HEK293 (cell line): ENCODE measurements at regions not wholly inside any gene's neighbourhood (a gene's known extent, or its start where the extent isn't known, plus 50 kb on each side); places are given as distances from the start of the nearest gene placed in this dataset.

Source experiments
- CTCF ChIA-PET: fragments of 350-600 bp; formaldehyde crosslinking; extraction: SDS; loops from one replicate; lab custom pipeline; 2021; ENCODE audit warnings: antibody characterized with exemption; lab: Yijun Ruan, JAX
- POLR2A ChIA-PET: fragments of 300-600 bp; formaldehyde crosslinking; extraction: SDS; loops from one replicate; lab custom pipeline; 2020; ENCODE audit warnings: antibody characterized with exemption, inconsistent platforms; lab: Yijun Ruan, JAX
- H3K27ac ChIP-seq: fragments of 200-500 bp; sonication (Bioruptor generic); 2 replicates; pipeline ENCODE4 v1.5.1; 2014; ENCODE audit warnings: low read depth, low read length, control low read depth, inconsistent platforms; ENCODE audit errors: extremely low read depth
- H3K36me3 ChIP-seq, 2 experiments: fragments of 200-500 bp in 1 of 2; sonication (Bioruptor generic) in 1 of 2; 1 replicate in 1 of 2; 2 replicates in 1 of 2; pipeline ENCODE4 v1.5.1; 2014 to 2017; ENCODE audit warnings: inconsistent platforms in 2 of 2, low read length in 2 of 2; ENCODE audit not compliant: control insufficient read depth in 2 of 2, insufficient read depth in 1 of 2
- H3K4me1 ChIP-seq: fragments of 200-500 bp; sonication (Bioruptor generic); 2 replicates; pipeline ENCODE4 v1.5.1; 2014; ENCODE audit warnings: mild to moderate bottlenecking, low read length, inconsistent platforms; ENCODE audit not compliant: control insufficient read depth, insufficient read depth
- H3K4me3 ChIP-seq: 2 replicates; pipeline ENCODE4 v1.5.1; 2011; ENCODE audit warnings: low read depth, mild to moderate bottlenecking, control low read depth, low read length, moderate library complexity
- H3K9me3 ChIP-seq: fragments of 200-500 bp; sonication (Bioruptor generic); 2 replicates; pipeline ENCODE4 v1.5.1; 2014; ENCODE audit warnings: low read depth, low read length, inconsistent platforms; ENCODE audit not compliant: control insufficient read depth, insufficient read depth
- BCL11B ChIP-seq: fragments of 450-650 bp; formaldehyde crosslinking; IDR thresholded peaks from 2 replicates; pipeline ENCODE4 v1.5.1; 2016; ENCODE audit warnings: low read depth, missing biosample characterization, missing genetic modification characterization
- GLIS1 ChIP-seq: fragments of 450-650 bp; formaldehyde crosslinking; IDR thresholded peaks from 2 replicates; pipeline ENCODE4 v1.5.1; 2016; ENCODE audit warnings: missing biosample characterization, missing genetic modification characterization
- KLF10 ChIP-seq: fragments of 450-650 bp; IDR thresholded peaks from 2 replicates; pipeline ENCODE4 v1.5.1; 2018; ENCODE audit warnings: missing biosample characterization, mild to moderate bottlenecking, missing genetic modification characterization
- KLF8 ChIP-seq: fragments of 450-650 bp; formaldehyde crosslinking; IDR thresholded peaks from 2 replicates; pipeline ENCODE4 v1.5.1; 2016; ENCODE audit warnings: missing biosample characterization, missing genetic modification characterization
- SCRT2 ChIP-seq: fragments of 450-650 bp; formaldehyde crosslinking; IDR thresholded peaks from 2 replicates; pipeline ENCODE4 v1.5.1; 2016; ENCODE audit warnings: missing biosample characterization, missing genetic modification characterization
- ZBTB8A ChIP-seq: fragments of 450-650 bp; formaldehyde crosslinking; IDR thresholded peaks from 2 replicates; pipeline ENCODE4 v1.5.1; 2016; ENCODE audit warnings: missing biosample characterization, missing genetic modification characterization
- ZNF248 ChIP-seq: fragments of 450-650 bp; formaldehyde crosslinking; IDR thresholded peaks from 2 replicates; pipeline ENCODE4 v1.5.1; 2017; ENCODE audit warnings: missing biosample characterization, missing genetic modification characterization
- ZNF48 ChIP-seq: fragments of 450-650 bp; formaldehyde crosslinking; IDR thresholded peaks from 2 replicates; pipeline ENCODE4 v1.5.1; 2016; ENCODE audit warnings: missing biosample characterization, missing genetic modification characterization
- ZNF501 ChIP-seq: fragments of 450-650 bp; formaldehyde crosslinking; IDR thresholded peaks from 2 replicates; pipeline ENCODE4 v1.5.1; 2016; ENCODE audit warnings: missing biosample characterization, missing genetic modification characterization
- ZNF513 ChIP-seq: fragments of 450-650 bp; IDR thresholded peaks from 2 replicates; pipeline ENCODE4 v1.5.1; 2018; ENCODE audit warnings: missing biosample characterization, missing genetic modification characterization
- ZNF549 ChIP-seq: fragments of 450-650 bp; IDR thresholded peaks from 2 replicates; pipeline ENCODE4 v1.5.1; 2018; ENCODE audit warnings: missing biosample characterization, missing genetic modification characterization, mild to moderate bottlenecking, inconsistent platforms, moderate library complexity
- ZNF654 ChIP-seq: fragments of 450-650 bp; formaldehyde crosslinking; IDR thresholded peaks from 2 replicates; pipeline ENCODE4 v1.5.1; 2016; ENCODE audit warnings: low read depth, missing biosample characterization, missing genetic modification characterization
- ZNF664 ChIP-seq: fragments of 450-650 bp; formaldehyde crosslinking; IDR thresholded peaks from 2 replicates; pipeline ENCODE4 v1.5.1; 2016; ENCODE audit warnings: missing biosample characterization, missing genetic modification characterization
- ZNF792 ChIP-seq: fragments of 450-650 bp; formaldehyde crosslinking; IDR thresholded peaks from 2 replicates; pipeline ENCODE4 v1.5.1; 2016; ENCODE audit warnings: missing biosample characterization, missing genetic modification characterization
- TF ChIP-seq, protein P1 (sequence below): fragments of 450-650 bp; formaldehyde crosslinking; IDR thresholded peaks from 2 replicates; pipeline ENCODE4 v1.5.1; 2016; ENCODE audit warnings: missing biosample characterization, missing genetic modification characterization

DNA sequence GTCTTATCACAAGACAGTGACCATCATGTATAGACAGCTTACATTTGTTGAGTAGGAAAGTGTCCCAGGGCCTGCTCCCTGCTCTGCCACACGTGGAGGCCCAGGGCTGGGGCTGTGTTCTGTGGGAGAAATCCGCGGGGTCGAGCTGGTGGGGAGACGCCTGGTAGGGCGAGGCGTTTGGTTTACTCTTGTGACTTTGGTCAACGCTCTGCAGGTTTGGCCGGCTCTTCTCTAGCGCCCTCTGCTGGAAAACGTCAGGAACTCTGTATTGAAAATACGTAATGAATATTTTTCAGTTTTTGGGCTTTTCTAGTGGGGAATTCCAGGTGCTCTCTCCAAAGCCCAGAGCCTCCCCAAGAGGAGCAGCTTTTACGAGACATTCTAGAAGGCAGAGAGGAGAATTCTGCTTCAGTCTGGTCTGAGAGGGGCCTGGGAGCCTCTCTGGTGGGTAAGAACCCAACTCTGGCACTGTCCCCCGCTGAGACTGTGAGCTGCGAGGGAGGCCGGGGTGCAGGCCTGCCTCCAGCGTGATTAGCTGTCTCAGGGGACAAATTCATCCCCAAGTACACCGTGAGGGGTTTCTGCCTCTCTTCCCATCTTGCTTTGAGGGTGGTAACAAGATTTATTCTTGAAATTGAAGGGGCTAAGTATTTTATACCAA, 112.6 kb upstream of the RALGAPA2 start:
- no peak overlapping the region for H3K27ac ChIP-seq
- TF ChIP-seq, protein P1, sequence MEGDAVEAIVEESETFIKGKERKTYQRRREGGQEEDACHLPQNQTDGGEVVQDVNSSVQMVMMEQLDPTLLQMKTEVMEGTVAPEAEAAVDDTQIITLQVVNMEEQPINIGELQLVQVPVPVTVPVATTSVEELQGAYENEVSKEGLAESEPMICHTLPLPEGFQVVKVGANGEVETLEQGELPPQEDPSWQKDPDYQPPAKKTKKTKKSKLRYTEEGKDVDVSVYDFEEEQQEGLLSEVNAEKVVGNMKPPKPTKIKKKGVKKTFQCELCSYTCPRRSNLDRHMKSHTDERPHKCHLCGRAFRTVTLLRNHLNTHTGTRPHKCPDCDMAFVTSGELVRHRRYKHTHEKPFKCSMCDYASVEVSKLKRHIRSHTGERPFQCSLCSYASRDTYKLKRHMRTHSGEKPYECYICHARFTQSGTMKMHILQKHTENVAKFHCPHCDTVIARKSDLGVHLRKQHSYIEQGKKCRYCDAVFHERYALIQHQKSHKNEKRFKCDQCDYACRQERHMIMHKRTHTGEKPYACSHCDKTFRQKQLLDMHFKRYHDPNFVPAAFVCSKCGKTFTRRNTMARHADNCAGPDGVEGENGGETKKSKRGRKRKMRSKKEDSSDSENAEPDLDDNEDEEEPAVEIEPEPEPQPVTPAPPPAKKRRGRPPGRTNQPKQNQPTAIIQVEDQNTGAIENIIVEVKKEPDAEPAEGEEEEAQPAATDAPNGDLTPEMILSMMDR (tag by site-specific recombination): peak; percentile 51
- TF ChIP-seq ZNF654 (tag by site-specific recombination): peak; percentile 72
- TF ChIP-seq KLF10: no peak
- TF ChIP-seq GLIS1: peak; percentile 21; the same call in 1 of the 2 replicates
- H3K9me3 ChIP-seq: no peaks in the 10 kb centered on the region
- no peak overlapping the region for H3K4me3 ChIP-seq
- POLR2A ChIA-PET: no interaction called here
- H3K36me3 ChIP-seq: no peaks in the 10 kb centered on the region
- CTCF ChIA-PET: interaction anchor here (0.5 to 4.6 kb wide), 34 partner anchors 7 to 696 kb away, joined by 3 to 41 read pairs (median 4); no protein-coding TSS in a partner anchor
- H3K4me1 ChIP-seq: no peaks in the 10 kb centered on the region

GRCh38 chr20:20823476-20823881, 111.0 kb upstream of the RALGAPA2 start:
- Histone ChIP-seq H3K27ac (no peak overlapping the region), H3K4me1 (no peaks in the 10 kb centered on the region), H3K36me3 (no peaks in the 10 kb centered on the region), H3K4me3 (no peak overlapping the region)
- CTCF ChIA-PET: interaction anchor here (1.0 to 4.6 kb wide), 8 partner anchors 9 to 412 kb away, joined by 3 to 41 read pairs (median 5); partner anchors contain the start of gene RALGAPA2
- TF ChIP-seq GLIS1 (no peak), ZNF513 (tag by site-specific recombination) (no peak), ZNF48 (tag by site-specific recombination) (no peak), ZNF501 (tag by site-specific recombination) (no peak), ZNF792 (tag by site-specific recombination) (no peak), KLF8 (tag by site-specific recombination) (no peak), ZNF549 (no peak), ZBTB8A (no peak), ZNF664 (tag by site-specific recombination) (no peak), BCL11B (tag by site-specific recombination) (no peak)
- TF ChIP-seq, all 188 proteins: peak for 0
- H3K9me3 ChIP-seq: no peaks in the 10 kb centered on the region
- POLR2A ChIA-PET: interaction anchor here (1.2 kb wide), 1 partner anchor 111 kb away, joined by 3 read pairs; the partner anchor contains the start of gene RALGAPA2

DNA sequence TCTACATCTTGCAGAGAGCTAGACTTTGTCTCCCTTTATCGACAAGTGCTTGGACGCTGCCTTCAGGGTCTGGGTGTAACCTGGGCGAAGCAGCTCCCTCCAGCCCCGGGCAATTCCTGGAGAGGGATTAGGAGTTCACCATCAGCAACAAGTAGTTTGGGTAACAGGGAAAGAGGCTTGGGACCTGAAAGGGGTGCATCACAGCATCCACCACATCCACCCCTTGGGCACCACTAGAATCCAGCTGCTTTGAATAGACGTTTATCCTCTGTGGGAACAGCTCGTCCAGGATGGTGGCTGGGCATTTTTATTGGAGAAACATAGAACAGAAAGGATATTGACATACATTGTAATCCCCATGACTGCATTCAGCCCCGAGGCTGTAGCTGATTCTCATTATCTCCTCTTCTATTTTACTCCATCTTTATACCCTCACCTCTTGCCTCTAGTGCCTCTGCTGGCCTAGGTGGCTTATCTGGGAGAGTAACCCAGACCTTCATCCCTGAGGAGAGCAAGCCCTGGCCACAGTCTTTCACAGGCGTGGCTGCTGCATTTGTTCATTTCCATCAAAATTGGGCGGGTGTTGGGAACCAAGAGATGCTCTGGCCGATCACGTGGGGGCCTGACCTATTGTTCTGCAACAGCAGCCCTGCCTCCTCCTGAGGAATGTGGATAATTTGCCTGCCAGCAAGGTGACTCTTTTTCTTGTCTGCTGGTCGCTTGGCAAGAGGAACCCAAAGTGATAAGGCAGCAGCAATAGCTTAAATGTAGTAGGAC, 109.2 kb upstream of the RALGAPA2 start:
- peak; percentile 40 for TF ChIP-seq SCRT2 (tag by site-specific recombination)
- no peak for TF ChIP-seq ZNF248 (tag by site-specific recombination)
- TF ChIP-seq, all 188 proteins: peak for 1
- ChIA-PET CTCF (interaction anchor here (0.9 to 2.2 kb wide), 5 partner anchors 8 to 228 kb away, joined by 3 to 8 read pairs (median 4); no protein-coding TSS in a partner anchor), POLR2A (interaction anchor here (1.2 kb wide), 1 partner anchor 109 kb away, joined by 3 read pairs; the partner anchor contains the start of gene RALGAPA2)
- Histone ChIP-seq H3K27ac (no peak overlapping the region), H3K4me3 (no peak overlapping the region), H3K36me3 (no peaks in the 10 kb centered on the region), H3K9me3 (no peaks in the 10 kb centered on the region), H3K4me1 (no peaks in the 10 kb centered on the region)
